Epithelial cell of proximal tubule (primary cell): ENCODE measurements at regions not wholly inside any gene's neighbourhood (a gene's known extent, or its start where the extent isn't known, plus 50 kb on each side); places are given as distances from the start of the nearest gene placed in this dataset.

Experiments
- DNase-seq: peaks from one replicate; pipeline ENCODE4 v3.0.0-alpha.2; 2011; ENCODE audit warnings: low read depth
- H3K4me3 ChIP-seq: 2 replicates; pipeline ENCODE4 v1.5.1; 2011; ENCODE audit warnings: low read depth, mild to moderate bottlenecking, low read length
- TF ChIP-seq, protein P1 (sequence below): conservative IDR thresholded peaks from 2 replicates; pipeline ENCODE4 v1.5.1; 2012; ENCODE audit warnings: low read depth, mild to moderate bottlenecking, low read length

DNA sequence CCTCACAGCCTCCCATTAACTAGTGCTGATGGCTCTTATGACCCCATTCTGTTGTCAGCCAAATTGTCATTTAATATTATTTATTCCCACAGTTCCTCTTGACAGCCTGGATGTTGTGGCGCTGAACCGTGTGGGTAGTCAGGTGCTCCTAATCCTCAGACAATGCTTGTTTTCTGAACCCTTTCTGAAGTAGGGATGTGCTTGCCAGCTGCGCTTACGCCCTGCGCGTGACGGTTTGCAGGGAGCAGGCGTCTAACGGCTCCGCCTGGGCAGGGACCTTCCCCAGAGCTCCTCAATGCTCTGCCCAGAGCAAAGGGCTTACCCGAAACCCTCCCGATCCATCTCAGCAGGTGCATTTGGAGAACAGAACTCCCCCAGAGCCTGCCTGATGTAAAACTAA is 358.2 kb upstream of the MYT1L start:
- no peak for DNase-seq
- H3K4me3 ChIP-seq = no peak overlapping the region
- TF ChIP-seq, protein P1, sequence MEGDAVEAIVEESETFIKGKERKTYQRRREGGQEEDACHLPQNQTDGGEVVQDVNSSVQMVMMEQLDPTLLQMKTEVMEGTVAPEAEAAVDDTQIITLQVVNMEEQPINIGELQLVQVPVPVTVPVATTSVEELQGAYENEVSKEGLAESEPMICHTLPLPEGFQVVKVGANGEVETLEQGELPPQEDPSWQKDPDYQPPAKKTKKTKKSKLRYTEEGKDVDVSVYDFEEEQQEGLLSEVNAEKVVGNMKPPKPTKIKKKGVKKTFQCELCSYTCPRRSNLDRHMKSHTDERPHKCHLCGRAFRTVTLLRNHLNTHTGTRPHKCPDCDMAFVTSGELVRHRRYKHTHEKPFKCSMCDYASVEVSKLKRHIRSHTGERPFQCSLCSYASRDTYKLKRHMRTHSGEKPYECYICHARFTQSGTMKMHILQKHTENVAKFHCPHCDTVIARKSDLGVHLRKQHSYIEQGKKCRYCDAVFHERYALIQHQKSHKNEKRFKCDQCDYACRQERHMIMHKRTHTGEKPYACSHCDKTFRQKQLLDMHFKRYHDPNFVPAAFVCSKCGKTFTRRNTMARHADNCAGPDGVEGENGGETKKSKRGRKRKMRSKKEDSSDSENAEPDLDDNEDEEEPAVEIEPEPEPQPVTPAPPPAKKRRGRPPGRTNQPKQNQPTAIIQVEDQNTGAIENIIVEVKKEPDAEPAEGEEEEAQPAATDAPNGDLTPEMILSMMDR = no peak

- no peak overlapping the region for H3K4me3 ChIP-seq
- DNase-seq = no peak
- TF ChIP-seq, protein P1 = no peak
These were observed 357.2 kb upstream of the MYT1L start for GRCh38 chr2:2688254-2688653.

GRCh38 chr2:2687745-2688144 is 356.7 kb upstream of the MYT1L start:
- TF ChIP-seq, protein P1 = no peak
- DNase-seq = no peak
- H3K4me3 ChIP-seq = no peak overlapping the region

- no peak overlapping the region for H3K4me3 ChIP-seq
- no peak for DNase-seq
- TF ChIP-seq, protein P1 = no peak
These were observed 355.1 kb upstream of the MYT1L start for GRCh38 chr2:2686222-2686621.

GRCh38 chr2:2683606-2684224 is 352.6 kb upstream of the MYT1L start:
- no peak overlapping the region for H3K4me3 ChIP-seq
- TF ChIP-seq, protein P1 = no peak
- no peak for DNase-seq

DNA sequence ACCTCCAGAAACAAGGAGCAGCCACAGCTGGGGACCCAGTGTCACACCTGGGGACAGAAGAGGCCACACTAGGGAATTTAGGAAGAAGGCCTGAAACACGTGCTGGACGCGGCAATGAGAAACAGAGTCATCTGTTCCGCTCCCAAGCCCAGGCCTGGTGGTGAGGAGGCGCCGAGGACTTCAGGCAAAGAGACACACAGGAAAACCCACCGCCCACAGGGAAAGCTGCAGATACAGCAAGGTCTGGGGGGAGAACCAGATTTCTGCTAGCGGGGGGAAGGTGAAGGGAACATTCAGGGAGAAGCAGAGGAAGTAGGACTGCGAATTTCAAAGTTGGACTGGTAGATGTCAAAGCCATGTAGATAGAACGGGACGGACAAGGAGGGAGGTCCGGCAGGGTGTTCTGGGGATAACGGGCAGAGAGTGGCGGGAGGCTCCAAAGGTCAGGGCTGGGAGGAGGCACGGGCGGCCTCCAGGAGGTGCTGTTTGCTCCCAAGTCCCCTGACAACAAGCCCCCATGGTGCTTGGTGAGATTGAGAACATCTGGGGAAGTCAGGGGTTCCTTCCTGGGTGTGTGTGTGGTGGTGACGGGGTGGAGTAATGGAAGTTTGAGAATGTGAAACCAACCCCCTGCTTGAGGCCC is 351.7 kb upstream of the MYT1L start:
- TF ChIP-seq, protein P1 = no peak
- H3K4me3 ChIP-seq = no peak overlapping the region
- DNase-seq = no peak
